IMR-90 (cell line): ENCODE measurements at regions not wholly inside any gene's neighbourhood (a gene's known extent, or its start where the extent isn't known, plus 50 kb on each side); places are given as distances from the start of the nearest gene placed in this dataset.

ENCODE experiments used
- ATAC-seq: fragments of 200-7000 bp; cut with Tn5 transposase; 2 replicates; pipeline ENCODE4 v1.9.1; 2020; ENCODE audit warnings: low read depth, mild to moderate bottlenecking, moderate library complexity
- BruUV-seq: library from RNA; stranded (reverse); fragments of 400-500 nt; replicated peaks from 2 replicates; lab custom pipeline; 2021; lab: Mats Ljungman, UMichigan
- CTCF ChIA-PET: fragments of 300-600 bp; formaldehyde crosslinking; extraction: SDS; loops from one replicate; lab custom pipeline; 2021; ENCODE audit warnings: antibody characterized with exemption; lab: Yijun Ruan, JAX
- POLR2A ChIA-PET: fragments of 300-600 bp; sonication (Branson Sonifier 250); formaldehyde crosslinking; loops from one replicate; lab custom pipeline; 2022; ENCODE audit warnings: antibody characterized with exemption; ENCODE audit not compliant: unreplicated experiment; lab: Charles Lee
- DNase-seq: peaks from one replicate; pipeline ENCODE4 v3.0.0; 2013
- H2AFZ ChIP-seq: replicated peaks from 2 replicates; pipeline ENCODE3; 2013; ENCODE audit warnings: low read length, mild to moderate bottlenecking; ENCODE audit not compliant: poor library complexity
- H2AK5ac ChIP-seq: 2 replicates; pipeline ENCODE4 v1.6.1; 2013; ENCODE audit warnings: low read depth, low read length, inconsistent platforms
- H2AK9ac ChIP-seq: replicated peaks from 2 replicates; pipeline ENCODE3; 2013; ENCODE audit warnings: mild to moderate bottlenecking, low read depth, low read length, moderate library complexity; ENCODE audit not compliant: poor library complexity
- H2BK120ac ChIP-seq: 2 replicates; pipeline ENCODE4 v1.6.1; 2013; ENCODE audit warnings: low read depth, low read length, inconsistent platforms
- H2BK15ac ChIP-seq: 3 replicates; pipeline ENCODE4 v1.6.1; 2013; ENCODE audit warnings: low read depth, low read length, inconsistent platforms
- H2BK20ac ChIP-seq: 2 replicates; pipeline ENCODE4 v1.6.1; 2013; ENCODE audit warnings: low read depth, mild to moderate bottlenecking, inconsistent platforms, low read length, moderate library complexity
- H2BK5ac ChIP-seq: 2 replicates; pipeline ENCODE4 v1.6.1; 2013; ENCODE audit warnings: mild to moderate bottlenecking, low read depth, low read length, inconsistent platforms; ENCODE audit not compliant: poor library complexity, severe bottlenecking
- H3K14ac ChIP-seq: replicated peaks from 2 replicates; pipeline ENCODE4 v1.6.1; 2013; ENCODE audit warnings: low read depth, low read length, inconsistent platforms
- H3K18ac ChIP-seq: 2 replicates; pipeline ENCODE4 v1.6.1; 2013; ENCODE audit warnings: low read depth, low read length, control low read depth
- H3K23ac ChIP-seq: 2 replicates; pipeline ENCODE4 v1.6.1; 2013; ENCODE audit warnings: low read depth, low read length, inconsistent platforms
- H3K27ac ChIP-seq: 2 replicates; pipeline ENCODE4 v1.5.1; 2013; ENCODE audit warnings: mild to moderate bottlenecking, control low read depth, low read length; ENCODE audit not compliant: insufficient read depth
- H3K27me3 ChIP-seq: 2 replicates; pipeline ENCODE4 v1.6.1; 2013; ENCODE audit warnings: low read length; ENCODE audit not compliant: control insufficient read depth, insufficient read depth
- H3K36me3 ChIP-seq: 2 replicates; pipeline ENCODE4 v1.6.1; 2013; ENCODE audit warnings: low read length, mixed read lengths; ENCODE audit not compliant: control insufficient read depth, insufficient read depth
- H3K4ac ChIP-seq: 2 replicates; pipeline ENCODE4 v1.6.1; 2013; ENCODE audit warnings: low read depth, low read length, inconsistent platforms
- H3K4me1 ChIP-seq: 2 replicates; pipeline ENCODE4 v1.6.1; 2013; ENCODE audit warnings: low read length, mixed read lengths; ENCODE audit not compliant: control insufficient read depth, insufficient read depth
- H3K4me2 ChIP-seq: 2 replicates; pipeline ENCODE4 v1.6.1; 2013; ENCODE audit warnings: low read depth, mild to moderate bottlenecking, control low read depth, low read length, moderate library complexity
- H3K4me3 ChIP-seq: 2 replicates; pipeline ENCODE4 v1.5.1; 2013; ENCODE audit warnings: low read depth, mild to moderate bottlenecking, control low read depth, low read length, moderate library complexity; ENCODE audit not compliant: insufficient read depth
- H3K56ac ChIP-seq: 2 replicates; pipeline ENCODE4 v1.6.1; 2013; ENCODE audit warnings: low read length, inconsistent platforms; ENCODE audit not compliant: insufficient read depth; ENCODE audit errors: extremely low read depth
- H3K79me1 ChIP-seq, 2 experiments: 2 replicates each; pipeline ENCODE4 v1.6.1; 2013; ENCODE audit warnings: low read length in 2 of 2, inconsistent platforms in 1 of 2, low read depth in 1 of 2
- H3K9ac ChIP-seq: 2 replicates; pipeline ENCODE4 v1.6.1; 2013; ENCODE audit warnings: low read depth, low read length, control low read depth
- H3K9me1 ChIP-seq: 2 replicates; pipeline ENCODE4 v1.6.1; 2013; ENCODE audit warnings: low read length, inconsistent platforms; ENCODE audit not compliant: insufficient read depth
- H3K9me3 ChIP-seq: 2 replicates; pipeline ENCODE4 v1.6.1; 2013; ENCODE audit warnings: low read length; ENCODE audit not compliant: control insufficient read depth, insufficient read depth
- H4K20me1 ChIP-seq: 2 replicates; pipeline ENCODE4 v1.6.1; 2013; ENCODE audit warnings: low read length, inconsistent platforms; ENCODE audit not compliant: insufficient read depth
- H4K5ac ChIP-seq: 2 replicates; pipeline ENCODE4 v1.6.1; 2013; ENCODE audit warnings: mild to moderate bottlenecking, low read depth, low read length, control low read depth
- H4K8ac ChIP-seq, 2 experiments: 2 replicates each; pipeline ENCODE4 v1.6.1; 2013; ENCODE audit warnings: low read depth in 2 of 2, low read length in 2 of 2, control low read depth in 1 of 2, inconsistent platforms in 1 of 2
- H4K91ac ChIP-seq: 2 replicates; pipeline ENCODE4 v1.6.1; 2013; ENCODE audit warnings: low read depth, low read length, inconsistent platforms; ENCODE audit not compliant: insufficient read depth
- BHLHE40 ChIP-seq: fragments of 150-350 bp; IDR thresholded peaks from 2 replicates; pipeline ENCODE4 v1.6.1; 2016; ENCODE audit warnings: mild to moderate bottlenecking, low read depth, low read length
- CEBPB ChIP-seq: IDR thresholded peaks from 2 replicates; pipeline ENCODE4 v1.6.1; 2012; ENCODE audit warnings: low read depth, low read length, improper control_type of control experiment
- CHD1 ChIP-seq: IDR thresholded peaks from 2 replicates; pipeline ENCODE4 v1.6.1; 2012; ENCODE audit warnings: low read depth, low read length, improper control_type of control experiment
- CTCF ChIP-seq: conservative IDR thresholded peaks from 2 replicates; pipeline ENCODE4 v1.5.1; 2012; ENCODE audit warnings: mild to moderate bottlenecking, low read depth, low read length, improper control_type of control experiment
- ELK1 ChIP-seq: fragments of 150-350 bp; IDR thresholded peaks from 2 replicates; pipeline ENCODE4 v1.6.1; 2016; ENCODE audit warnings: low read depth, mild to moderate bottlenecking, low read length, moderate library complexity, borderline replicate concordance
- FOS ChIP-seq: fragments of 150-350 bp; IDR thresholded peaks from 2 replicates; pipeline ENCODE4 v1.6.1; 2016; ENCODE audit warnings: low read depth, low read length
- MAFK ChIP-seq: IDR thresholded peaks from 2 replicates; pipeline ENCODE4 v1.6.1; 2012; ENCODE audit warnings: low read depth, low read length, improper control_type of control experiment
- MAZ ChIP-seq: IDR thresholded peaks from 2 replicates; pipeline ENCODE4 v1.6.1; 2012; ENCODE audit warnings: low read depth, mild to moderate bottlenecking, low read length, improper control_type of control experiment, moderate library complexity, borderline replicate concordance
- MXI1 ChIP-seq: IDR thresholded peaks from 2 replicates; pipeline ENCODE4 v1.6.1; 2012; ENCODE audit warnings: low read depth, mild to moderate bottlenecking, low read length, moderate library complexity, borderline replicate concordance
- NFE2L2 ChIP-seq: fragments of 150-350 bp; IDR thresholded peaks from 2 replicates; pipeline ENCODE4 v1.6.1; 2016; ENCODE audit warnings: low read depth, mild to moderate bottlenecking, low read length
- POLR2A ChIP-seq: IDR thresholded peaks from 2 replicates; pipeline ENCODE4 v1.6.1; 2012; ENCODE audit warnings: mild to moderate bottlenecking, low read depth, low read length
- RAD21 ChIP-seq: IDR thresholded peaks from 2 replicates; pipeline ENCODE4 v1.6.1; 2012; ENCODE audit warnings: low read length, improper control_type of control experiment
- RCOR1 ChIP-seq: IDR thresholded peaks from 2 replicates; pipeline ENCODE4 v1.6.1; 2012; ENCODE audit warnings: mild to moderate bottlenecking, low read length, improper control_type of control experiment; ENCODE audit not compliant: insufficient replicate concordance
- RFX5 ChIP-seq: IDR thresholded peaks from 2 replicates; pipeline ENCODE4 v1.8.0; 2012; ENCODE audit warnings: low read depth, mild to moderate bottlenecking, low read length, moderate library complexity
- SMC3 ChIP-seq: fragments of 150-350 bp; IDR thresholded peaks from 2 replicates; pipeline ENCODE4 v1.6.1; 2016; ENCODE audit warnings: low read depth, mild to moderate bottlenecking, antibody characterized with exemption, low read length, moderate library complexity
- USF2 ChIP-seq: fragments of 150-350 bp; IDR thresholded peaks from 2 replicates; pipeline ENCODE4 v1.6.1; 2017; ENCODE audit warnings: mild to moderate bottlenecking, antibody characterized with exemption, low read length, low read depth
- WGBS, 2 experiments: methylation state at CpG; one replicate each; pipeline versions ENCODE4 v1.1.5 to v1.1.7; 2013; ENCODE audit warnings: missing lambda C conversion rate in 2 of 2; ENCODE audit not compliant: insufficient read length in 1 of 2; ENCODE audit errors: extremely low coverage in 2 of 2; 5-methylcytosine and 5-hydroxymethylcytosine counted together
- dilution Hi-C: fragments of 300-500 bp; cut with HindIII; formaldehyde crosslinking; loops from one replicate; pipeline ENCODE4 v1.14.3; 2018; ENCODE audit warnings: low sequenced_read_pairs; ENCODE audit not compliant: unreplicated experiment
- in situ Hi-C: fragments of 300-500 bp; cut with MboI; formaldehyde crosslinking; loops from 3 replicates; pipeline ENCODE4 v1.14.3; 2019; ENCODE audit warnings: low sequenced_read_pairs, inconsistent platforms, mixed read lengths
- intact Hi-C: fragments of 100-400 bp; cut with micrococcal nuclease; formaldehyde crosslinking; loops from 2 replicates; pipeline ENCODE4 v1.10.0; 2022

GRCh38 chr6:48835421-48835958, 627.6 kb downstream of the MMUT start:
- Histone ChIP-seq H3K79me1 (no peaks in the 10 kb centered on the region), H3K9ac (no peak overlapping the region), H3K18ac (no peak overlapping the region), H2BK120ac (no peak overlapping the region), H3K4me2 (no peak overlapping the region), H2AFZ (no peak overlapping the region), H3K14ac (no peak overlapping the region), H3K4me1 (peaks cover 2% of the 10 kb centered on the region), H4K8ac (peak overlapping the region in 1 of 2 experiments; percentile 12; a peak in 1 of 4 replicates), H4K5ac (no peak overlapping the region), H2BK15ac (no peak overlapping the region), H3K36me3 (no peaks in the 10 kb centered on the region), H3K56ac (no peak overlapping the region), H2BK5ac (no peak overlapping the region), H2AK9ac (no peak overlapping the region), H3K27ac (no peak overlapping the region), H3K4ac (no peak overlapping the region), H2AK5ac (no peak overlapping the region; the same call in 1 of the 2 replicates), H4K91ac (no peak overlapping the region), H3K4me3 (no peak overlapping the region), H3K23ac (no peak overlapping the region), H3K27me3 (no peaks in the 10 kb centered on the region), H3K9me3 (no peaks in the 10 kb centered on the region), H4K20me1 (no peaks in the 10 kb centered on the region), H2BK20ac (no peak overlapping the region), H3K9me1 (no peaks in the 10 kb centered on the region)
- ATAC-seq: peak; percentile 24; the same call in 1 of the 2 replicates
- DNase-seq: no peak
- in situ Hi-C loops: no loop called here
- no CpG with 5 or more reads among the region's 2 CpGs for WGBS, 2 experiments
- no TSS peak for BruUV-seq
- intact Hi-C loops: no loop called here
- POLR2A ChIA-PET: no interaction called here
- no peak for TF ChIP-seq RAD21
- no peak for TF ChIP-seq USF2
- TF ChIP-seq ELK1: no peak
- no peak for TF ChIP-seq BHLHE40
- no peak for TF ChIP-seq MXI1
- TF ChIP-seq RFX5: no peak
- TF ChIP-seq SMC3: no peak
- TF ChIP-seq MAFK: no peak
- TF ChIP-seq RCOR1: no peak
- no peak for TF ChIP-seq CHD1
- no peak for TF ChIP-seq MAZ
- no peak for TF ChIP-seq FOS
- no peak for TF ChIP-seq NFE2L2
- TF ChIP-seq CTCF: no peak
- no peak for TF ChIP-seq CEBPB
- no peak for TF ChIP-seq POLR2A
- CTCF ChIA-PET: interaction anchor here (0.6 kb wide), 1 partner anchor 9 kb away, joined by 3 read pairs; no protein-coding TSS in a partner anchor
- dilution Hi-C loops: no loop called here
